GM21447 (cell line): ENCODE measurements at regions not wholly inside any gene's neighbourhood (a gene's known extent, or its start where the extent isn't known, plus 50 kb on each side); places are given as distances from the start of the nearest gene placed in this dataset.

Experiments used
- ATAC-seq: cut with Tn5 transposase; IDR thresholded peaks from one replicate; pipeline ENCODE4 v1.9.1; 2021; ENCODE audit not compliant: unreplicated experiment

DNA sequence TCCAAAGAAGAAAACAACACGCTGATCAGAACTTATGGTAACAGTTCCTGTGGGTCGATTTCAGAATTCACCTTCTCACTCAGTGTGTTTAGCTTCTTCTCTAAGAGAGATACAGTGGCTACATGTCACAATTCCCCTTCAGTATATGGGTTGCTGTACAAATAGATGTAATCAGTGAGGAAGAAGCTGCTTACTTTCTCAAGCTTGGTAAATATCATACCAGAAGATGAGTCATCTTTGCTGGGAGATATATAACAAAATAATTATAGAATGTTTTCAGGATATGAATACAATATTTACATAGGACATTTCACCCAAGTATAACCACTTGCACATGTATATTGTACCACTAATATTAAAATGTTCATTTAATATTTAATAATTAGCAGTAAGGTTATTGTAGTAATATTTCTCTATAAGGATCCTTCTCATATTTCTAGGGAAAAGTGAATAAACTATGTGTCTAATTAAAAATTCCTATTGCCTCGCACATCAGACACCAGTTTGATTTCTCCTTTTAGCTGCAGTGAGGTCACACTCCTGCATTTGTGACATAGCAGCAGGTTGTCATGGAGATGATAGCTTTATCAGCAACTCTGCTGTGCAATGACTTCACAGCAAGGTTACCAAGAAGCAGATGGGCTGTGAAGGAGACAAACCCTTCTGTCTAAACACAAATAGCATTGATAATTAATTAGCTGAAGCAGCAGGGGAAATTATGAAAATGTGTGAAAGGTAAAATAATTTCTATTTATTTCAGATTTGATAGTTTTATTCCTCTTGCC lies 211.4 kb downstream of the TUSC7 start:
- no peak for ATAC-seq

DNA sequence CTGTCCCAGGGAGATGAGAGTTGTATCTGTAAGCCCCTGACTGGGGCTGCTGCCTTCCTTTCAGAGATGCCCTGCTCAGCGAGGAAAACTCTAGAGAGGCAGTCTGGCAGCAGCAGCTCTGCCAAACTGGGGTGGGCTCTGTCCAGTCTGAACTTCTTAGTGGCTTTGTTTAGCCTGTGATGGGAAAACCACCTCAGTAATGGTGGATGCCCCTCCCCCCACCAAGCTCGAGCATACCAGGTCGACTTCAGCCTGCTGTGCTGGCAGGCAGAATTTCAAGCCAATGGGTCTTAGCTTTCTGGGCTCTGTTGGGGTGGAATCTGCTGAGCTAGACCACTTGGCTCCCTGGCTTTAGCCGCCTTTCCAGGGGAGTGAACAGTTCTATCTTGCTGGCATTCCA lies 218.3 kb downstream of the TUSC7 start:
- no peak for ATAC-seq

DNA sequence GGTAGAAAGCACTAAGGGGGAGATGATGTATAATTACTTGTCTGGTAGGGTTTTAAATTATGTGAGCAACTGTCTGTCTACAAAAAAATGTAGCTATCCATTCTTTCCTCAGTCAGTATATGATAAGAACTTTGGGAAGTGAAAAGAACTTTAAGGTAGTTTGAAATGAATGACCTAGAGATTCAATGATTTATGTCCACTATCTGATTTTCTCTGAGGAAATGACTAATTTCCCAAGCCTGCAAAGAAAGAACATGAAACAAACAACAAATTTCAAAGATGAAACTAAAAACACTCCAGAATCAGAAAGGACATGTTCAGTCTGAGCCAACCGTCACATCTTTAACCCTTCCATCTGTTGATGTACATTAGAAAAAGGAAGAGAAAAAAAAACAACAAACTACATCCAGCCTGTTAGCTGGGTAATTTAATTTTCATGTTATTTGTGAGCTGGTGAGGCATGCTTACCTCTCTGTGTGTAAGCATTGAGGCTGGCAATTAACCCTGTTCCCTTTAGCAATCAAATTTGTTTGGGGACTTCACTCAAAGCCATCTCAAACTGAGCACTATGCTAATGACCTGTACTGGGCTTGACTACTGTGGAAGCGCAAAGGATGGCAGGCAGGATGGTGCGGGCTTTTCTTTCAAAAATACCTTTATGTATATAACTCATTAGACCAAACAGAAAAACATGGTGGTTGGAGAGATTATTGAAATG lies 220.1 kb downstream of the TUSC7 start:
- ATAC-seq, result no peak

DNA sequence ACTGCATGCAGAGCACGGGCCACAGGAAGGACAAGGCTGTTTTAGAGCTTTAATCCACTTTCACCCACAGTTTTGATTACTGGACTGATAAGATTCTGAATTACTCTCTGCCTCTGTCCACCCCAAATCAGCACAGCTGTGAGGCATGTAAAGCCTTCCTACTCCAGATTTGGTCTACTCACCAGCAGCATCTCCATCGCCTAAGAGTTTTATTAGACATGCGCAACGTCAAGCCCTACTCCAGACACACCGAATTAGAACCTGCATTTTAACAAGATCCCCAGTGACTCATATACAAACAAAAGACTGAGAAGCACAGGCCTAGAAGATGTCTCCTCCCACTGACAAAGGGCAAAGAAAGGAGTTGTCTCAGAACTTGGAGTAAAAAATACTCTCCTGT lies 221.2 kb downstream of the TUSC7 start:
- ATAC-seq, result no peak

- no peak for ATAC-seq
Measured at GRCh38 chr3:116939091-116939490, 229.5 kb downstream of the TUSC7 start.

GRCh38 chr3:116939550-116939949 lies 230.0 kb downstream of the TUSC7 start:
- ATAC-seq, result no peak

GRCh38 chr3:116940719-116941118 lies 231.1 kb downstream of the TUSC7 start:
- no peak for ATAC-seq

DNA sequence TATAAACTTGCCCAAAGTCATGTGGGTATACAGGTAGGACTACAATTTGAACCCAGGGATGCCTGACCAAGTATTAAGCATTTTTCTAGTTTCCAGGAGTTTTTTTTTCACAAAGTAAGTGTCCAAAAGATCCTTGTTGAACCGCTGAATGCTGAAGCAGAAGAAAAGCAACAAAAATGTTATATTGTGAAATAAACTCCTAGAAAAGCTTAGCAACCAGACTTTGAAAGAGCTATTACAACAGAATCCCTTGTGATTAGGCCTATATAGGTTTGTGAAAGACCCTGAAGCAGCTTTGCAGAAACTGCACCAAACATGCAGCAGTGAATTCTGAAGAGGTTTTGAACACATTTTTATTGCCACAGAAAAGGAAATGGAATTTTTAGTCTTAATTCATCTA lies 236.8 kb downstream of the TUSC7 start:
- ATAC-seq, result no peak

DNA sequence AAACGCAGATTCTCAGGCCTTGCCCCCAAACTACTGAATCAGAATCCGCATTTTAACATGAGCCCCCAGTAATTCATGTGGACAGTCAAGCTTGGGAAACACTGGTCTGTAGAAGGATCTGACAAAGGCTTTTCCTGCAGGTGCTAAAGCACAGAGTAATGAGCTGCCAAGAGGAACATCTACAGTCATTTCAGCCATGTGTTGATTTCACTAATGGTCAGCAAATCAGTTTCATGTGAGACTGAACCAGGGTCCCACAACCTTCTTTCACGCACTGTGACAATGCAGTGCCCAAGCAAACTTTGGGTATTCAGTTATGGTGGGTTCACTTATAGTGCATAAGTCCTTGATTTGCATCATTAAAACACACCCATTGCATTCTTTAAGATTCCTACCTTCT lies 237.6 kb downstream of the TUSC7 start:
- ATAC-seq, result no peak

GRCh38 chr3:116947809-116948208 lies 238.2 kb downstream of the TUSC7 start:
- ATAC-seq, result no peak

DNA sequence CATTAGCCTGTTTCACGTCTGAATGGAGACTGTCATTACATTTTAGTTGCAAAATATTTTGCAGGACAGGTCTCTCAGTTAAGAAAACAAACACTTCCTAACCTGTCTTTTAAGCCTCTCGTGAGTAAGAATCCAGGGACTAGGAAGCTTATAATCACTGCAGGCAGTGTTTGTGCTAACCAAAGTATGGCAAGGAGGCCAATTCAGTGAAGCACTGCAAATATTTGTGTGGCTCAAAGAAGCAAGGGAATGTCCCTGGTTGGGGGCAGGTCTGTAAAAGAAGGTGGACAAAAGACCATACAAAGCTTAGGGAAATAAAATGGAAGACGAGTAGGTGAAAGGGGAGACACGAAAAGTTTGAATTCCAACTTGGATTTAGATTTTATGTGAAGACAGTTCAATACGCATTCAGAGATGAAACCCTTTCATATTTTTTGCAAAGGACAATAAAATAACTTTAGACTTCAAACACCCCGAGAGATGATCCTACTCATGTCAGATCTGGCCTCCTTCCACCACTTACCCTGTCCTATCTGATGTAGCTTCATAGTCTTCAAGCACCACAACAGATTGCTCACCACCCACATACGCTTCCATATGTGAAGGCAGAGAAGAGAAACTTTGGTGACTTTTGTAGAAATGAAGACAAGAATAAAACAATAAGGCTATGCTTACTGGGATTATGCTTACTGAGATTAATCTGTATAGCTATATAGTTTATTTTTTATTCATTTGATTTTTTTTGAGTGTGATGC lies 240.9 kb downstream of the TUSC7 start:
- ATAC-seq, result no peak

- no peak for ATAC-seq
Measured at GRCh38 chr3:116951610-116952009, 242.0 kb downstream of the TUSC7 start.

DNA sequence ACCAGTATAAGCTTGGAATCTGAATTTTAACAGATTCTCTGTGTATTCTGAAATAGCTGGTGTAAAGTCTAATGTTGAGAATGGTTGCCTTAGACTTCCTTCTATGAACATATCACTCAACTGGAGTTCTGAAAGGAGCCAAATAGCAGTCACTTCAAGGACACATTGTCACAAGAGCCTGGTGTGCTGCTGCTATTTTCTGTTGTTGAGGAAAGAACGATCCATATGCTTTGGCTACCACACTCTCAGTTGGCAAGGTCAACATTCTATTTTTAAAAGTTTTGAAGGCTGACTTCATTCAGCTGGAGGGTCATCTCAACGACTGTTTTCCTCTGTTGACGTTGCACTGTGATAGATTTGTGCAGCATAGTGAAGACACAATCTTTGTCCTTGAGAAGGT lies 248.7 kb downstream of the TUSC7 start:
- ATAC-seq, result no peak

DNA sequence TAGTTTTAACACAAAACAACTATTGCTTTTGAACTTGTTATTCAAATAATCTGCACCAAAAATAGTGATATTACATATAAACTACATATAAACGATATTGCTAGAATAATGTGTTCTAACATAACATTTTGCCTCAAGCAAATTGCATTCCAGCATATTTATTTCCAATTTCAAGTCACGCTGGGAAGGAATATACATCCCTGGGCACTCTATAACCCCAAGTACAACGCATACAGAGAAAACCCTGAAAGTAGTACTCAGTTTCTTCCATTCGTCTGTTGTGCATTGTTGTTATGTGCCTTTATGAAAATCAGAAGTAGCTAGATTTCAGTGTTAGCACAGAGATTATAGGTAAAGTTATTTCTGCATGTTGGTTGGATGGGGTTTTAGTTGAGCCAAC lies 251.5 kb downstream of the TUSC7 start:
- no peak for ATAC-seq

DNA sequence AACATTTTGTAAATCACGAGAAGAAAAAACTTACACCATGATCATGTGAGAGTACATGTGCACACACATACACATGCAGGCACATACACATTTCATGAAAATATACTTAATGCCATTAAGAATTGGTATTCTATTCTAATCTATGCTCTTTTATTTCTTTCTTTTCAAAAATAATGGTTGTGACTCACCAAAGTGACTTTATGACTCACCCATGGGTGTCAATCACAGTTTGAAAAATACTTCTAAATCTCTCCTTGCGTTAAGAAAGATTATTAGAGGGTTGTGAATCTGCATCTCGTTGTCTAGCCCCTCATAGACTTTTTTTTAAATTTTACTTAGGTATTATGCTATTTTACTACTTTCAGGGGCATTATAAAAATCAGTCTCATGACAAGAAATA lies 254.2 kb downstream of the TUSC7 start:
- ATAC-seq, result no peak

DNA sequence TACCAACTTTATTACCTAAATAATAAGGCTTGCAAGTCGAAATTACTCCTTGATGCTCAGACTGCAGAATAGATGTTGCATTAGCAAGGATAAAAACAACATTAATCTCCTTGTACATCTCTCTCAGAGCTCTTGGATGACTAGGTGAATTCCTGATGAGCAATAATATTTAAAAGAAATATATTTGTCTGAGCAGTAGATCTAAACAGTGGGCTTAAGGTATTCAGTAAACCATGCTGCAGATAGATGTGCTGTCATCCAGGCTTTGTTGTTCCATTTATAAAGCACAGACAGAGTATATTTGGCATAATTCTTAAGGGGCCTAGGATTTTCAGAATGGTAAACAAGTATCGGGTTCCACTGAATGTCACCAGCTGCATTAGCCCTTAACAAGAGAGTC lies 257.1 kb downstream of the TUSC7 start:
- no peak for ATAC-seq

- no peak for ATAC-seq
Measured at GRCh38 chr3:116969135-116969534, 259.6 kb downstream of the TUSC7 start.

GRCh38 chr3:116969646-116970045 lies 260.1 kb downstream of the TUSC7 start:
- ATAC-seq, result no peak

- no peak for ATAC-seq
Measured at GRCh38 chr3:116971531-116971930, 262.0 kb downstream of the TUSC7 start.

GRCh38 chr3:116974702-116975101 lies 265.1 kb downstream of the TUSC7 start:
- no peak for ATAC-seq

- no peak for ATAC-seq
Measured at GRCh38 chr3:116977441-116977840, 267.9 kb downstream of the TUSC7 start.

DNA sequence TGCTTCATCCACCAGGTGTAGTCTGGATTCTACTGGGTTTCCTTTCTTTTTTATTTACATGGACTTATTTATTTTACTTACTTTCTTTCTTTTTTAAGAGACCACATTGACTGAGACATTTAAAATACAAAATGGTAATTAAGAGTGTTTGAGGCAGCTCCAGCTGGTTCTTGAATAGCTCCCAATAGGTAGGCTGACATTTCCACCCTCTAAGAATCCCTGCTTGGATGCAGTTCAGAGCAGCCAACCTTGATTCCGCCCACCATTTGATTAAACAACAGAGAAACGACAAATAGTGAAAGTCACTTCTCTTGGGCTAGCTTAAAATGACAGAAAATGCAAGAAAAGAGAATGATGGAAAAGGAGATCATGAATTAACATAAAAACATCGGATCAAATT lies 270.5 kb downstream of the TUSC7 start:
- no peak for ATAC-seq
